ENCODE measurements at regions not wholly inside any gene's neighbourhood (a gene's known extent, or its start where the extent isn't known, plus 50 kb on each side); places are given as distances from the start of the nearest gene placed in this dataset.
"Not testable (repeated sequence)": the region's sequence is repeated elsewhere in the genome, so short reads cannot be mapped to it uniquely, and the experiment has no call there.

DNA sequence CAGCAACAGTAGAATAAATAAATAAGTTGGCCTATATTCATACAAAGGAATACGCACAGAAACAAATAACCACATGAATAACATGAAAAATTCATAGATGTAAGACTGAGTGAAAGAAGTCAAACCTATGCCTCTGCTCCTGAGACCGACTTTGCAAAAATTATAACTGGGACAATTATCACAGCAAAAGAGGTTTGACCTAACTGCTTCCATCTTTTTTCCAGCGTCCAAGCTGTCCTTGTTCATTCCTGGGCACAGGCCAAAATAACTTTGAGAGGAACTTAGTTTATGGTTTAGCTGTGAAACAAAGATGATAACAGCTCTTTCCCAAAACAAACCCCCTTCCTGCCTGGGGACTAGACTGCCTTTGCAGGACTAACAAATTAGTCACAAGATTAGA lies 109.6 kb upstream of the NBPF11 start:
- not testable (repeated sequence) for DNase-seq

DNA sequence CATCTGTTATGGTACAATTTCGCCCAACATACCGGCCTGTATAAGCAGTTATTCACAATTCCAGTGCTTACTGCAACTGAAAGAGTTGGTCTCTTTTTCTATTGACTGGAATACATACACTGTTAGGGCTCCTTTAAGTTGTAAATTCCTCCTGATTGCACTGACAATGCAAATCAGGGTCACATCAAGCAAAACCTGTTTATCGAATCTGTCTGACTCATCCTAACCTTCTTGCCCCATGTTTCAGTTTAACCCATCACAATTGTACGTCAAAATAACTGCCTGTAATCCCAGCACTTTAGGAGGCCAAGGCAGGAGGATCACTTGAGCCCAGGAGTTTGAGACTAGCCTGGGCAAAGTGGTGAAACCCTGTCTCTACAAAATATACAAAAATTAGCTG lies 105.8 kb upstream of the NBPF11 start:
- not testable (repeated sequence) for DNase-seq

DNA sequence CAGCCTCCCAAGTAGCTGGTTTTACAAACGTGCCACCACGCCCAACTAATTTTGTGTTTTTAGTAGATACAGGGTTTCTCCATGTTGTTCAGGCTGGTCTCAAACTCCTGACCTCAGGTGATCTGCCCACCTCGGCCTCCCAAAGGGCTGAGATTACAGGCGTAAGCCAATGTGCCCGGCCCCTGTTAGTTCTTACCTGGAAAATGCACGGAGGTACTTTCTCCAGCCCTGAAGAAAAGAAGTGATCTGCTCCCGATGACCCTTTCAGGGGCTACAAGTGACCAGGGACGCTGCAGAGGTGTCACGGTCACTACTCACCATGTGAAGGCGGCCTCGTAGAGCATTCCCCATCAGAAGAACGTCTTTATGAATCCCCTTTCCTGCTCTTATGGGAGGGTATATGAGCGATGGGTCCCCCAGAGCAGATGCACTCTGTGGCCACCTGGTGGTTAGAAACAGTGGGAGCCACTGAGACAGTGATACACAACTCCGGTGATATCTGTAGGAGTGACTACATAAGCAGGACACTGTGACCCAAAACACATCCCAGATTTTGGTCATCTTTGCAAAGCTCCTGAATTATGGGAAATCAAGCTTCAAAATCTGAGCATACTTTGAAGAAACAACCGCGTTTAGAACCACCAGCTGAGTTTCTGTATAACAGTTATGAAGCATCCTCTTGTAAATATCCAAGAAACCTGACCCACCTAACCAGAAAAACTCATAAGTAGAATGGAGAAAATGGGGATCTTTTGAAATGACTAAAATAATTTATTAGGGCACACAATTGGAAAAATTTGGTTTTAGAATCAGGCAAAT lies 102.7 kb upstream of the NBPF11 start:
- DNase-seq: not testable (repeated sequence)

DNA sequence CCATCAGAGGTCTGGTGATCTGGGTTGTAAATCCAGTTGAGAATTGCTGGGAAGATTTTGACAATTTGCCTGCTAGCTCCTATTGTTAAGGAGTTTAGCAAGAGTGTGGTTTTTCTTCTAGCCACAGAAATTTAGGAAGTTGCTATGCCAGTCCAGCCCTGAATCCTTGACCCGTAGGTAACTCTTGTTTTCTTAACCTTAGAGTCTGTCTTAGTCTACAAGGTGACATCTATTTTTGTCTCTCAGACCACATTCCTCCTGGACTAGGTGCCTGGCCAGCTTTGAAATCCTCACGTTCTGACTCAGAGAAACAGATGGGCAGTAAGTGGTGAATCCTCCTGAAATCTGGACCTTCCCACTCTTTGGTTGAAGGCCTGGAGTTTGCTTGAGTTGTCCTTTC lies 101.7 kb upstream of the NBPF11 start:
- DNase-seq: not testable (repeated sequence)

DNA sequence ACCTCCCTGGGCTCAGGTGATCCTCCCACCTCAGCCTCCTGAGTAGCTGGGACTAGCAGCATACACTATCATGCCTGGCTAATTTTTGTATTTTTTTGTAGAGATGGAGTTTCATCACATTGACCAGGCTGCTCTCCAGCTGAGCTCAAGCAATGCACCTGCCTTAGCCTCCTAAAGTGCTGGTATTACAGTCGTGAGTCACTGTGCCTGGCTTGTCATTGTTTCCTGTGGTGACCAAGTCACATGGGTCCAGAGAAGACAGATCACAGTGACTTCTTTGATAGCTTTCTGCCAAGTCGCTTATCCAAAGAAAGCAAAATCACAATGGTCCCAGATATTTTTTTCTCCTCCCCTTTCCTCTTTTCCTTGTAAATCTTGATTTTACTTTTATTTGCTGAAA lies 96.7 kb upstream of the NBPF11 start:
- DNase-seq: not testable (repeated sequence)

DNA sequence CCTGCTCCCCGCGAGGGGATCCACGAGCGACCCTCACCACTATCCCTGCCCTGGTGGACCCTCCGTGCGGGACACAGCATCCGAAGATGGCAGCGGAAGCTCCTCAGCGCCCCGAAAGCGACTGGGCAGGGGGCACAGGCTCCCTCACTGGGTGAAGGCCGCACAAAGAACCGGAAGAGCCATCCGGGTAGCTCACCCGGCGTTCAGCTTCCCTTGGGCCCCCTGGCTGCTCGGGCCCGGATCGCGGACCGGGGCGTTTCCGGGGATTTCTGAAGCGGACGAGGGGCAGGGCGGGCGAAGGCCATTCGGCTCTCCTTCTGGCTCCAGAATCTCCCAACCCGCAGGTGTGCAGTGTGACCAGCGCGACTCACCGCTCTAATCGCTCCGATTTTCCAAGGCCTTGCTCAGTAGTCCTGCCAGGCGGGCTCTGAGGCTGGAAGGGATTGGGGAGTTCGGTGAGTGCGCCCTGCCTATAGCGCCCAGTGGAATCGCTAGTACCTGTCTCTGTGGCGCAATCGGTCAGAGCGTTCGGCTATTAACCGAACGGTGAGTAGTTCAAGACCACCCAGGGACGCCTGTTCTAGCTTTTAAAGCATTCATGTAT lies 94.3 kb upstream of the NBPF11 start:
- not testable (repeated sequence) for DNase-seq

DNA sequence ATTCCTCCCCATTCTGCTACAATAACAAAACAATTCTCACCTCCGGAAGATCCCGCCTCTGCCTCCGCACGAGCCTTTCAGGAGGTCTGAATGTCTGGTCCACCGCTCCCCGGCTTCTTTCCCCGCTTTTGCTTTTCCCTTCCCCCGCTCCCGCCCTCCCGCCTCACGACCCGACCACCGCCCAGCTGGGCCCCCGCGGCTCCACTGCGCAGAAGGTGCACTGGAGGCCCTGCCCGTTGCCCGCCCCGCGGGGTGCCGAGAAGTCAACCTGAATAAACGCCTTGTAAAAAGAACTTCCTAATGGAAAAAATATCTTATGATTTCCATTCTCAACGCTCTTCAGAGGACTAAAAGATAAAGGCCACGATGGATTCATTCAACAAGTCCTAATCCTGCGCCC lies 93.8 kb upstream of the NBPF11 start:
- not testable (repeated sequence) for DNase-seq

DNA sequence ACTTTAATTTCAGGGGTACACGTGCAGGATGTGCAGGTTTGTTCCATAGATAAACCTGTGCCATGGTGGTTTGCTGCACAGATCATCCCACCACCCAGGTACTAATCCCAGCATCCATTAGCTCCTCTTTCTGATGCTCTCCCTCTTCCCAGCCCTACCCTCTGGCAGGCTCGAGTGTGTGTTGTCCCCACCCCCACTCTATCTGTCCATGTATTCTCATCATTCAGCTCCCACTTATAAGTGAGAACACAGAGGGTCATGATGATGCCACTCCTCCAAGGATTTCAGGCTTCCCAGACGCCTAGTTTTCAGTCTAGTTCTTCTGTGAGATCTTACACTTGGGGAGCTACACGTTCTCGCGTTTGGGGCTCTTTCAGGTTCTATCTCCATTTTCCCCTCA lies 93.4 kb upstream of the NBPF11 start:
- not testable (repeated sequence) for DNase-seq

DNA sequence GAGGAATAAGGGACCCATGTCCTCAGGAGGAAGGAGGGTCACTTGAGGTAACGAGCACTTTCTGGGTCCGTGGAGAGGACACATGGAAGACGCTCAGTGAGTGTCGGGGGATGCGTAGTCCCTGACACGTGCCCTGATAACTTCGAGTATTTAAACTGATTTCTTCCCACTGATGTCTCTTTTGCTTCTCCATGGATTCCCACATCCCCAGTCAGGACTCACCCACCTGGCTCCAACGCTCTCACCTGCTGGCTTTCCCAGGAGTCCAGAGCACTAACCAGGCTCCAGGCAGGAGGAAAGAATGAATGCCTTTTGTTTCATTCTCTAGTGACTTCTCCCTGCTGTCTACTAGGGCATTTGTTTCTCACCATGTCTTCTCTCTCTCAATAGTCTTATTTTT lies 81.2 kb upstream of the NBPF11 start:
- DNase-seq: not testable (repeated sequence)

DNA sequence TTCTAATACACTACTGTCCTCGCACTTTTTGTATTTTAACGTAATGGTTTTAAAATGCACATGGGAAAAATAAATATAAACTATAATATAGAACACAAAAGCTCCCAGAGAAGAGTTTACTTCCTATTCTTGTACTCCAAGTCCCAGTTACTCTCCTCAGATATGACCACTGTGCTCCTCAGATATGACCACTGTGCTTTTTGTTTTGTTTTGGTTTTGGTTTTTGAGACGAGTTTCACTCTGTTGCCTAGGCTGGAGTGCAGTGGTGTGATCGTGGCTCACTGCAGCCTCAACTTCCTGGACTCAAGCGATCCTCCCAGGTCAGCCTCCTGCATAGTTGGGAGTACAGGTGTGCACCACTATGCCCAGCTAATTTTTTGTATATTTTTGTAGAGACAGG lies 76.8 kb upstream of the NBPF11 start:
- not testable (repeated sequence) for DNase-seq

DNA sequence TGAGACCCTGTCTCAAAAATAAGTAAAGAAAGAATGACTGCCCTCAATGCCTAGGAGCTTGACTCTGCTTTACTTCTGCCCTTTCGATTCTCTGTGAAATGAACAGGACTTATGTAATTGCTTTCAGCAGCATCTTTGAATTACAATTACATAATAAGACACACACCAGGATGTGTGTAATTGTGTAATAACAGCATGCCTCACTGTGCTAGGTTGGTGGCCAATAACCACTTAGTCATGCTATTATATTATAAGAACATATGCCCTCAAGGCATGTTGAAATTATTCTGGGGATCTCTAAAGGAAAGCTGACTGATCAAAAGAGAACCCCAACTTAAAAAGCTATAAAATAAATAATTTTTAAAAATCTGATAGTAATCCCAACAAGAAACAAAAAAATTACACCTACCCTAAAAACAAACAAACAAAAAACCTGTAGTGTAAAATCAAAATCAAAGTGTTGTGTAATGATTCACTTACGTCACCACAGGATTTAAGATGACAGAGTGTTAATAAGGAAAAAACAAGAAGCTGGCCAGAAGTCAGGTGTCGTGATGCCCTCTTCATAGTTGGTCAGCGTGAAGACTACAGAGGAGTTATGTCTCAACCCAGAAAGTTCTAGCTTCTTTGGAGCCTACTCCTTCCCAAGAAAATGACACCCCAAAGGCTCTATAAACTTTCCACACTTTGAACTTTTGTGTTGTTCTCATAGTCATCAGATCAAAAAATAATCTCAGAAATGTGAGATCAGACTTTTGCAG lies 70.5 kb upstream of the NBPF11 start:
- DNase-seq: not testable (repeated sequence)

DNA sequence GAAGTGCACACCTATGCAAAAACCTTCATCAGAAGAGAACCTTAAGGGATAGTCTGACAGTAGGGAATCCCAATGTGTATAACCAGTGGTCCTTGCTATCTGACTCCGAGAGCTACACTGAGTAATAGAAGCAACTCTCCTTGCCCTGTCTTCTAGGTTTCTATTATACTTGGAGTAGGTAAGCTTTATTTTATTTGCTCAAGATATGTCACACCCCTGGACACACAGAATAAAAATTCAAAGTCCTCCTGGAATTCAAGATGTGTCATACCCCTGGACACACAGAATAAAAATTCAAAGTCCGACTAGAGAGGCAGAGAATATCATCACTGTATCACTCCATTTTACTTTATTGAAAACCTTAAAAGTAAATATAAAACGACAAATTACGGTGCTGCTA lies 69.5 kb upstream of the NBPF11 start:
- not testable (repeated sequence) for DNase-seq

DNA sequence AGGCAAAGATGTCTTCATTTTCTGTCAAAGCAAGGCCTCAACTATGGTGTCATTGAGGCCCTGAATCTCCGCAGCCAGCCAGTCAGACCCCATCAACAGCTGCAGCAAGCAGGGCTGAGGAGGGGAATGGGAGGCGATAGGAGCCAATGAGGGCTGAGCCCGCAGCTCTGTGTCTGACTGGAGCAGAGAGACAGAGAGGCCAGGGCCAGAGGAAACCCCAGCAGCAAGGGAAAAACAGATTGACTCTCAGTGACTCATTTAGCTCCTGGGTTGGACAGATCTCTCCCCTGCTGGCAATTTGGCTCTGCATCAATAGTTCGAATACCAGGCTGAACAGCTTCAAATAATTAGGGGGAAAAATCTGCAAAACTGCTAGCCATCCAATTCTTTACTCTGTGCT lies 67.1 kb upstream of the NBPF11 start:
- DNase-seq: not testable (repeated sequence)

DNA sequence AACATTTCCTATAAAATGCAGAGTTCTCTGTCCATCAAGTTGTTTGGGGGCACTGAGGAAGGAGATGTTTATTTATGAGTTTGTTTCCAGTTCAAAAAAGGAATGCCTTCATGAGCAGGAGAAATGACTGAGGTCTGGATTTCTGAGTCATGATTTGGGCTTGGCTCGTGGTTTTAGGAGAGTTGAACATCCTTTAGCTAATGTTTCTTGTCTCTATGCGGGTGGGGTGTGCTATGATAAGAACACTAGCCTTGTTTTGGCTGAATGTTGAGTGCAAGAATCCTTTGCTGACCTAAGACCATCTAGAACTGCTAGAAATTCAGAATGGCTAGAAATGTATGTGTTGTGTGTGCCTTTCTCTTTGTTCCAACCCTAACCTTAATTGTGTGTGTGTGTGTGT lies 59.1 kb upstream of the NBPF11 start:
- not testable (repeated sequence) for DNase-seq

DNA sequence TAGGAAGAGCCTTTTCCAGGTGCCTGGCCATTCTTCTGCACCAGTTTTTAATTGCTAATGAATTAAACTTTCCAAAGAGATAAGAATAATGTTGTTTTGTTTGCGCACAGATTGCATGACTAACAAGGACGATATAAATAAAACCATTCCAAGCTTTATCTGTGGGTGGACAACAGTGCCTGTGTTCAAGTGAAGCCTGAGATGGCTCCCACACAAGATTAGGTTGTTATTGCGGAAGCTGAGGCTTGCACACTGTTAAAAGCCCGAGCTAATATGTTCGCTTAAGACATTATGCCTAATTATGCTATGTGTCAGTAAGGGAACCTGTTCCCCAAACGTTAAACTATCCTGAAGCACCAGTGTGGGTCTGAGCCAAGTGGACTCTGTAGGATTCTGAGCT lies 58.5 kb upstream of the NBPF11 start:
- DNase-seq: not testable (repeated sequence)

DNA sequence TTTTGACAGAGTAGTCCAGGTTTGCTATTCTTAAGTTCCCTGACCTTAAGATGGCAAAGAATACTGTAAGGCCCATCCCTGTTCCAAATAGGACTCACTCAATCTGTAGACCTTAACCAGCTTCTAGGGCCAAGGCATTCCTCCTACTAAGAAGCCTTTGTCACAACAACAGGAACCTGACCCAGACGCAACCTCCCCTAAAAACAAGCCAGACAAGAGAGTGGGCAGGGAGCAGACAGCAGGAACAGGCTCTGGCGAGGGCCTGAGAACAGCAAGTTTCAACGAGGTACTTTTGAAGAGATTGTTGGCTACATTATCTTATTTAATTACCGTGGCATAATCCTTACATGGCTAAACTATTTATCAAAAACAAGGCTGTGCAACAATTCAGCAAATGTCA lies 58.1 kb upstream of the NBPF11 start:
- not testable (repeated sequence) for DNase-seq

DNA sequence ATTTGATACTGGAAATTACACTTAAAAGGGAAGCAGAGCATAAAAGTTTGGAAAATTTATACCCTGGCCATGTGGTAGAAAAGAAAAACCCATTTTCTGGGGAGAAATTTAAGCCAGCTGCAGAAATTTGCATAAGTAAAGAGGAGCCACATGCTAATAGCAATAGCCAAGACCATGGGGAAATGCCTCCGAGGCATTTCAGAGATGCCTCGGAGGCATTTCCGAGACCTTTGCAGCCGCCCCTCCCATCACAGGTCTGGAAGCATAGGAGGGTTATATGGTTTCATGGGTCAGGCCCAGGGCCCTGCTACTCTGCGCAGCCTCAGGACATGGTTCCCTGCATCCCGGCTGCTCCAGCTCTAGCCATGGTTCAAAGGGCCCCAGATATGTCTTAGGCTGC lies 49.9 kb upstream of the NBPF11 start:
- DNase-seq: not testable (repeated sequence)
